ENCODE measurements at regions not wholly inside any gene's neighbourhood (a gene's known extent, or its start where the extent isn't known, plus 50 kb on each side); places are given as distances from the start of the nearest gene placed in this dataset.

DNA sequence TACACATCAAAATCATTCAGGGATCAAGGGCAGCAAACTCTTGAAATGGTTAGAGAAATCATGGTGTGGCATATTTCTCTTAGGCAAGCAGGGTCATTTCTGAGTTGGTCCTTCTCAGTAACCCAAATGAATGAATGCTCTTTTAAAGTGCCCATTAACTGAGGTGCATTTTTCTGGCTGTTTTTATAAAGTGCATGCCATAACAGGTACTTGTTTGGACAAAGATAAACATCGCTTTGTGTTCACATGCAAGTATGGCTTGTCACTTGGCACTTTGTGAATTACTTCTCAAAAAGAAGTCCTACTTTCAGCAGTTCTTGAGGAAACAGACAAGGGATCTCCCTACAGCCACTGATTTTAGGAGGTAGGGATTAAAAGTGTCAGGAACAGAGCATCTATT lies 64.8 kb upstream of the IFNE start:
- 21% methylated on average over 1 of the region's 1 CpG for WGBS
- H3K4me3 ChIP-seq: no peak overlapping the region
- no peaks in the 10 kb centered on the region for H3K4me1 ChIP-seq (replicated peaks)
- no peaks in the 10 kb centered on the region for H3K9me3 ChIP-seq
- TF ChIP-seq, protein P1, sequence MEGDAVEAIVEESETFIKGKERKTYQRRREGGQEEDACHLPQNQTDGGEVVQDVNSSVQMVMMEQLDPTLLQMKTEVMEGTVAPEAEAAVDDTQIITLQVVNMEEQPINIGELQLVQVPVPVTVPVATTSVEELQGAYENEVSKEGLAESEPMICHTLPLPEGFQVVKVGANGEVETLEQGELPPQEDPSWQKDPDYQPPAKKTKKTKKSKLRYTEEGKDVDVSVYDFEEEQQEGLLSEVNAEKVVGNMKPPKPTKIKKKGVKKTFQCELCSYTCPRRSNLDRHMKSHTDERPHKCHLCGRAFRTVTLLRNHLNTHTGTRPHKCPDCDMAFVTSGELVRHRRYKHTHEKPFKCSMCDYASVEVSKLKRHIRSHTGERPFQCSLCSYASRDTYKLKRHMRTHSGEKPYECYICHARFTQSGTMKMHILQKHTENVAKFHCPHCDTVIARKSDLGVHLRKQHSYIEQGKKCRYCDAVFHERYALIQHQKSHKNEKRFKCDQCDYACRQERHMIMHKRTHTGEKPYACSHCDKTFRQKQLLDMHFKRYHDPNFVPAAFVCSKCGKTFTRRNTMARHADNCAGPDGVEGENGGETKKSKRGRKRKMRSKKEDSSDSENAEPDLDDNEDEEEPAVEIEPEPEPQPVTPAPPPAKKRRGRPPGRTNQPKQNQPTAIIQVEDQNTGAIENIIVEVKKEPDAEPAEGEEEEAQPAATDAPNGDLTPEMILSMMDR (IDR thresholded peaks at IDR 0.05): no peak
- peak; percentile 46 for TF ChIP-seq POLR2AphosphoS5 (IDR thresholded peaks at IDR 0.05)
- intact Hi-C loops (cut with DNase I): no loop called here
- no peaks in the 10 kb centered on the region for H3K27me3 ChIP-seq (replicated peaks; ENCODE audit: insufficient read depth)
- no peaks in the 10 kb centered on the region for H3K36me3 ChIP-seq
- no peak overlapping the region for H3K27ac ChIP-seq
- peak; percentile 10 for DNase-seq (ENCODE audit: low spot score)

DNA sequence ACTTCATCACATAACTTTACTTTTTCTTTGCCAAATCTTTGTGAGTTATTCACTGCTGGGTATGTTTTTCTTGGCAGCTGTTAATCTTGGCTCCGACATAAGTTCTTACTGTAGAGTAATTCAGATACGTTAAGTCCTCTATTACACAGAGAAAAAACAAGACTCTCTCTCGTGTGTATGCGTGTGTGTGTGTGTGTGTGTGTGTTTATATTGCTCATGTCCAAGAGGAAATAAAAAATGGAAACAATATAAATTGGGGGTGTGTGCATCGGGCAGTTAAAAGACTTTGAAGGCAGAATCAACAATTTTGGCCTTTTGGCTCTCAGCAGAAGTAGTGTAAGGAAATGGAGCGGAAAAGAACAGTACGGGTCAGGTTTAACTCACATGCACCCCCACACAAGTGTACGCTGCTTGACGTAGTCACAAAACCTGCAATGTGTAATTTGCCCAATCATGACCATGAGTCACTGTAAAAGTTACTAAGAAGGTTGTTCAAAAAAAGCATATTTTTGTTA lies 67.2 kb upstream of the IFNE start:
- TF ChIP-seq POLR2A (IDR thresholded peaks at IDR 0.05) (no peak), POLR2AphosphoS5 (IDR thresholded peaks at IDR 0.05) (peak; percentile 26)
- TF ChIP-seq, protein P1 (IDR thresholded peaks at IDR 0.05): no peak
- Histone ChIP-seq H3K9me3 (no peaks in the 10 kb centered on the region), H3K27me3 (replicated peaks; ENCODE audit: insufficient read depth) (no peaks in the 10 kb centered on the region), H3K27ac (no peak overlapping the region), H3K4me3 (no peak overlapping the region), H3K36me3 (no peaks in the 10 kb centered on the region), H3K4me1 (replicated peaks) (no peaks in the 10 kb centered on the region)
- 13% methylated on average over 9 of the region's 9 CpGs for WGBS
- DNase-seq (ENCODE audit: low spot score): peak; percentile 50
- intact Hi-C loops (cut with DNase I): no loop called here

DNA sequence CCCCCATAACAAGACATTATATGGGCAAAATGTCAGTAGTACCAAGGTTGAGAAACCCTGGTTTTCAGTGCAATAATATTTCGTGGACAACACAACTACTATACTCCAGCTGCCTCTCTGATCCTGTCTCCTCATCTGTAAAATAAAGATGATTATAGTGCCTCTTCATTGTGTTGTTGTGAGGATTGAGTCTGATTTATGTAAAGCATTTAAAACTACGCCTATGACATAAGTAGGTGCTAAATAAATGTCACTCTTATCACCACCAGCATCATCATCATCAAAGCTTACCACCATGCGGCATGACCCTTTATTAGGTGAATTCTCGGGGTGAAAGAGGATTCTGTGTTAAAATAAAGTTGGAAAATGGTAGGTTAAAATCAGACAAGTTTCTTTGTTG lies 67.8 kb upstream of the IFNE start:
- Histone ChIP-seq H3K27ac (no peak overlapping the region), H3K27me3 (replicated peaks; ENCODE audit: insufficient read depth) (no peaks in the 10 kb centered on the region), H3K36me3 (no peaks in the 10 kb centered on the region), H3K9me3 (no peaks in the 10 kb centered on the region), H3K4me1 (replicated peaks) (no peaks in the 10 kb centered on the region), H3K4me3 (no peak overlapping the region)
- no peak for TF ChIP-seq POLR2A (IDR thresholded peaks at IDR 0.05)
- TF ChIP-seq POLR2AphosphoS5 (IDR thresholded peaks at IDR 0.05): no peak
- TF ChIP-seq, protein P1 (IDR thresholded peaks at IDR 0.05): no peak
- intact Hi-C loops (cut with DNase I): no loop called here
- DNase-seq (ENCODE audit: low spot score): no peak
- 77% methylated on average over 4 of the region's 4 CpGs for WGBS

DNA sequence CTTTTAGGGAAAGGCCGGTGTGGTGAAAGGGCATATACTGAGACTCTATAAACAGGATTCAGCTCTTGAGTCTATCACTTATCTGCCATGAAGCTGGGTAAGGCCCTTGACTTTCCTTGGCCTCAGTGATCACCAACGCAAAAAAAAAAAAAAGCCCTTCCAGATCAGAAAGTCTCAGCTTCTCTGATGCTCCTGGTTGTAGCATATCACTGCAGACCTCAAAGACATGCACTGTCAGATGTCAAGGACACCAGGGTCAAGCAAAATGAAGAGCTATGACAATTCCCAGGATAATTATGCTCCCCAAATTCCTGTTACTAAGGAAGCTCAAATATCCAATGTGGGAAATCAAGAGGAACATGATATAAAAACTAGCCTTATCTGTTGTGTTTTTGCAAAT lies 68.3 kb upstream of the IFNE start:
- H3K27ac ChIP-seq: no peak overlapping the region
- TF ChIP-seq POLR2AphosphoS5 (IDR thresholded peaks at IDR 0.05) (no peak), POLR2A (IDR thresholded peaks at IDR 0.05) (no peak)
- TF ChIP-seq, protein P1 (IDR thresholded peaks at IDR 0.05): no peak
- 95% methylated on average over 2 of the region's 2 CpGs for WGBS

DNA sequence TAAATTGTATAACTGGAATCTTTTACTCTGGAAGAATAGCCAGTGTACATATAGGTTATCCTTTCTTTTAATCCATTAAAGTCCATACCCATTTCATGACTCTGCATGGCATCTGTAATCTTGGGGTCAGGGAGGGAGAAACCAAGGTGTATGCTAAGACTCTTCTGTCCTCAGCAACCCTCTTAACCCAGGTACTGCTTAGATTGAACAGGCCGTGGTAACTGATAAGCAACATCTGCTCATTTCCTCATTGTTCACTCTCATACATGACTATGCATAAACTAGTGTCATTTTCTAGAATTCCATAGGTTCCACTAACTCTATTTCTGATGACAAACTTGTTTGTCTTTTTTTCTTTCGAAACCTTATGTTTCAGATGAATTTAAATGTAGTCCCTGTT lies 69.3 kb upstream of the IFNE start:
- H3K27me3 ChIP-seq (replicated peaks; ENCODE audit: insufficient read depth): no peaks in the 10 kb centered on the region
- intact Hi-C loops (cut with DNase I): no loop called here
- H3K27ac ChIP-seq: no peak overlapping the region
- TF ChIP-seq, protein P1 (IDR thresholded peaks at IDR 0.05): no peak
- no peak for TF ChIP-seq POLR2AphosphoS5 (IDR thresholded peaks at IDR 0.05)
- TF ChIP-seq POLR2A (IDR thresholded peaks at IDR 0.05): no peak
- 89% methylated on average over 2 of the region's 2 CpGs for WGBS
- no peaks in the 10 kb centered on the region for H3K36me3 ChIP-seq
- no peak overlapping the region for H3K4me3 ChIP-seq
- no peaks in the 10 kb centered on the region for H3K4me1 ChIP-seq (replicated peaks)
- H3K9me3 ChIP-seq: no peaks in the 10 kb centered on the region
- no peak for DNase-seq (ENCODE audit: low spot score)

More for the DNA sequence above, 68.3 kb upstream of the IFNE start:
- no peak for DNase-seq (ENCODE audit: low spot score)
- Histone ChIP-seq H3K27me3 (replicated peaks; ENCODE audit: insufficient read depth) (no peaks in the 10 kb centered on the region), H3K9me3 (no peaks in the 10 kb centered on the region), H3K36me3 (no peaks in the 10 kb centered on the region), H3K4me1 (replicated peaks) (no peaks in the 10 kb centered on the region), H3K4me3 (no peak overlapping the region)
- intact Hi-C loops (cut with DNase I): no loop called here
